ENCODE measurements at regions not wholly inside any gene's neighbourhood (a gene's known extent, or its start where the extent isn't known, plus 50 kb on each side); places are given as distances from the start of the nearest gene placed in this dataset.

- Histone ChIP-seq H3K9me3 (ENCODE audit: low read depth) (no peaks in the 10 kb centered on the region), H4K20me1 (ENCODE audit: low read depth) (no peaks in the 10 kb centered on the region), H3K9ac (no peak overlapping the region), H3K27ac (no peak overlapping the region), H3F3A (ENCODE audit: low read depth) (no peaks in the 10 kb centered on the region), H3K4me1 (no peaks in the 10 kb centered on the region), H3K36me3 (no peaks in the 10 kb centered on the region), H3K27me3 (no peaks in the 10 kb centered on the region), H3K4me2 (no peak overlapping the region), H2AFZ (replicated peaks) (no peak overlapping the region), H3K4me3 (no peak overlapping the region), H3K79me2 (ENCODE audit: low read depth) (no peaks in the 10 kb centered on the region)
- Mint-ChIP-seq H3K9me3 (no peaks in the 10 kb centered on the region), H3K27me3 (ENCODE audit: insufficient read depth, low read depth) (no peaks in the 10 kb centered on the region), H3K27ac (no peak overlapping the region), H3K4me1 (peaks cover 3% of the 10 kb centered on the region), H3K4me3 (no peak overlapping the region), H3K36me3 (no peaks in the 10 kb centered on the region)
- DNase-seq (ENCODE audit: low spot score) = no peak
- TF ChIP-seq EZH2 (IDR thresholded peaks at IDR 0.05) = no peak
Observed at GRCh38 chr1:213409971-213410370, 358.9 kb downstream of the RPS6KC1 start.

- Histone ChIP-seq H3K27me3 (no peaks in the 10 kb centered on the region), H3K36me3 (no peaks in the 10 kb centered on the region), H3K9me3 (ENCODE audit: low read depth) (no peaks in the 10 kb centered on the region), H3K4me1 (no peaks in the 10 kb centered on the region), H3K9ac (no peak overlapping the region), H3K4me3 (no peak overlapping the region), H3K4me2 (no peak overlapping the region), H3F3A (ENCODE audit: low read depth) (no peaks in the 10 kb centered on the region), H3K79me2 (ENCODE audit: low read depth) (no peaks in the 10 kb centered on the region), H3K27ac (no peak overlapping the region), H4K20me1 (ENCODE audit: low read depth) (no peaks in the 10 kb centered on the region), H2AFZ (replicated peaks) (no peak overlapping the region)
- Mint-ChIP-seq H3K27me3 (ENCODE audit: insufficient read depth, low read depth) (no peaks in the 10 kb centered on the region), H3K4me1 (no peaks in the 10 kb centered on the region), H3K27ac (no peak overlapping the region), H3K4me3 (no peak overlapping the region), H3K9me3 (no peaks in the 10 kb centered on the region), H3K36me3 (no peaks in the 10 kb centered on the region)
- TF ChIP-seq EZH2 (IDR thresholded peaks at IDR 0.05) (no peak), CTCF (IDR thresholded peaks at IDR 0.05) (no peak), EZH2phosphoT487 (IDR thresholded peaks at IDR 0.05) (no peak)
- DNase-seq (ENCODE audit: low spot score) = no peak
Observed at GRCh38 chr1:213414346-213414745, 363.3 kb downstream of the RPS6KC1 start.

GRCh38 chr1:213414911-213415310 is 363.9 kb downstream of the RPS6KC1 start:
- DNase-seq (ENCODE audit: low spot score) = no peak

More at GRCh38 chr1:213414911-213415310, 363.9 kb downstream of the RPS6KC1 start:
- Mint-ChIP-seq H3K36me3 (no peaks in the 10 kb centered on the region), H3K4me3 (no peak overlapping the region), H3K4me1 (no peaks in the 10 kb centered on the region), H3K27ac (no peak overlapping the region), H3K27me3 (ENCODE audit: insufficient read depth, low read depth) (peaks cover 4% of the 10 kb centered on the region), H3K9me3 (no peaks in the 10 kb centered on the region)
- H3K4me1 ChIP-seq = no peaks in the 10 kb centered on the region
- no peaks in the 10 kb centered on the region for H3K9me3 ChIP-seq (ENCODE audit: low read depth)
- no peaks in the 10 kb centered on the region for H3K79me2 ChIP-seq (ENCODE audit: low read depth)
- no peak overlapping the region for H3K27ac ChIP-seq
- no peak overlapping the region for H3K4me2 ChIP-seq
- no peaks in the 10 kb centered on the region for H3K27me3 ChIP-seq
- no peaks in the 10 kb centered on the region for H4K20me1 ChIP-seq (ENCODE audit: low read depth)
- H3K4me3 ChIP-seq = no peak overlapping the region
- no peak overlapping the region for H3K9ac ChIP-seq
- TF ChIP-seq EZH2 (IDR thresholded peaks at IDR 0.05) (no peak), EZH2phosphoT487 (IDR thresholded peaks at IDR 0.05) (no peak), CTCF (IDR thresholded peaks at IDR 0.05) (no peak)
- H3F3A ChIP-seq (ENCODE audit: low read depth) = no peaks in the 10 kb centered on the region
- H2AFZ ChIP-seq (replicated peaks) = no peak overlapping the region
- H3K36me3 ChIP-seq = no peaks in the 10 kb centered on the region

Measured in neural progenitor cell (in vitro differentiated cells).